HPDE6-E6E7 (cell line): ENCODE measurements at regions not wholly inside any gene's neighbourhood (a gene's known extent, or its start where the extent isn't known, plus 50 kb on each side); places are given as distances from the start of the nearest gene placed in this dataset.

Experiments used
- DNase-seq: peaks from one replicate; pipeline ENCODE4 v3.0.0; 2011; ENCODE audit warnings: missing footprints; ENCODE audit errors: extremely low spot score

GRCh38 chr6:109918227-109918626 is 59.9 kb upstream of the GPR6 start:
- no peak for DNase-seq

- DNase-seq = no peak
Observed at GRCh38 chr6:109920911-109921310, 57.2 kb upstream of the GPR6 start.

GRCh38 chr6:109922851-109923250 is 55.3 kb upstream of the GPR6 start:
- DNase-seq = no peak

GRCh38 chr6:109925075-109925474 is 53.0 kb upstream of the GPR6 start:
- DNase-seq = no peak

DNA sequence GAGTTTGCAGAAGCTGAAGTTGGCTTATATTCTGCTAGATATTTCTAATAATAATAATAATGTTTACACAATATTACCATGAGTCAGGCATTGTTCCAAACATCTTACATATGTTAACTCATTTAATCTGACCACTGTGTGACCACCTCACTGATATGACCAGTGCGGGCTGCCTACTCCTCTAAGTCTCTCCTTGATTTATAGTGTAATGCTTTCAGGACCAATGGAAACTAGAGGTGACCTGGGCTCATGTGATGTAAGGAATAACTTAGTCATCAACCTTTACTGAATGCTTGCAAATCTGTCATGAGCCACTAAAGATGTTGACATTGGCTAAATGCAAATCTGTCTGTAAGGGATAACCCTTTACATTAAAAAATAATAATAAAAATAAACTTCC is 51.1 kb upstream of the GPR6 start:
- no peak for DNase-seq
